ENCODE measurements at regions not wholly inside any gene's neighbourhood (a gene's known extent, or its start where the extent isn't known, plus 50 kb on each side); places are given as distances from the start of the nearest gene placed in this dataset.

DNA sequence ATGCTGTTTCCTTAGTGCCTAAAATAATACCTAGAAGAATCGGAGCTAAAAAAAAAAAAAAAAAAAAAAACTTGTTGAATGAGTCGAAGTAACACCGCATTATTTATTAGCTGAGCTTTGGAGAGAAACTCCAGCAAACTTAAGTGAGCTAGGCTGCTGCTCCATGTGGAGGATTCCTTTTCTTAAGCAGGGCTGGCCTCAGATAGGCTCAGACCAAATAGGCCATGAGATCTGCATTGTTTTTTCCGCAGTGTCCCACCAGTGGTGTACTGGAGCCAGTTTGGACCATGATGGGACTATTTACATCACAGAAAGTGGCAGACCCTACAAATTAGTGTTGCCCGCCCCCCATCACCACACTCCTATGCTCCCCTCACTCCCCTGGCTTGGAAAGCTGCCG is 341.4 kb downstream of the DTWD2 start:
- Histone ChIP-seq H3K4me3 (replicated peaks in 1 of 3; ENCODE audit: insufficient read depth in 1 of 3, low read depth in 1 of 3, low read length in 3 of 3) (no peak overlapping the region), H3K9me1 (replicated peaks; ENCODE audit: control insufficient read depth, extremely low read depth, insufficient read depth, low read length) (no peaks in the 10 kb centered on the region), H3K4me1 (ENCODE audit: control insufficient read depth, extremely low read depth, insufficient read depth, low read length) (no peaks in the 10 kb centered on the region), H4K20me1 (replicated peaks; ENCODE audit: control insufficient read depth, extremely low read depth, insufficient read depth, low read length) (no peaks in the 10 kb centered on the region), H2AFZ (ENCODE audit: low read depth, low read length) (no peak overlapping the region), H3K79me2 (ENCODE audit: control insufficient read depth, insufficient read depth, low read length) (no peaks in the 10 kb centered on the region), H3K27me3 (ENCODE audit: control insufficient read depth in 2 of 2, insufficient read depth in 2 of 2, low read length in 2 of 2) (no peaks in the 10 kb centered on the region), H3K27ac (ENCODE audit: insufficient read depth, low read depth, low read length) (no peak overlapping the region), H3K36me3 (ENCODE audit: control insufficient read depth in 2 of 2, extremely low read depth in 1 of 2, insufficient read depth in 2 of 2, low read length in 2 of 2) (no peaks in the 10 kb centered on the region), H3K9me3 (replicated peaks; ENCODE audit: control insufficient read depth, insufficient read depth, low read length) (peaks cover 10% of the 10 kb centered on the region), H3K4me2 (ENCODE audit: insufficient read depth, low read length) (no peak overlapping the region), H3K9ac (replicated peaks; ENCODE audit: extremely low read depth, insufficient read depth, low read length) (no peak overlapping the region)
- POLR2A ChIA-PET, result no interaction called here
- no TSS peak for BruUV-seq (replicated peaks)
- dilution Hi-C loops (cut with MboI; ENCODE audit: extremely low pct_ligation_motif_present, low sequenced_read_pairs), result no loop called here
- no peak for DNase-seq (ENCODE audit: low read depth, low spot score)
- intact Hi-C loops (cut with micrococcal nuclease), result no loop called here
- FAIRE-seq, result no peak
- CTCF ChIA-PET, result no interaction called here
- TF ChIP-seq POLR2AphosphoS5 (IDR thresholded peaks at IDR 0.05; ENCODE audit: insufficient read depth, low read depth, low read length), result no peak
- no peak for TF ChIP-seq POLR2A (IDR thresholded peaks at IDR 0.05; ENCODE audit: low read depth, low read length)
- no peak for TF ChIP-seq EZH2 (IDR thresholded peaks at IDR 0.05; ENCODE audit: borderline replicate concordance, low read depth, low read length, severe bottlenecking)
- TF ChIP-seq FOS (IDR thresholded peaks at IDR 0.05; ENCODE audit: borderline replicate concordance, insufficient read depth, low read length), result no peak
- no peak for TF ChIP-seq MYC (IDR thresholded peaks at IDR 0.05; ENCODE audit: low read depth, low read length)
- no peak for TF ChIP-seq JUN (IDR thresholded peaks at IDR 0.05; ENCODE audit: borderline replicate concordance, insufficient read depth, insufficient read length, low read depth)
- TF ChIP-seq, protein P1, sequence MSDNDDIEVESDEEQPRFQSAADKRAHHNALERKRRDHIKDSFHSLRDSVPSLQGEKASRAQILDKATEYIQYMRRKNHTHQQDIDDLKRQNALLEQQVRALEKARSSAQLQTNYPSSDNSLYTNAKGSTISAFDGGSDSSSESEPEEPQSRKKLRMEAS (IDR thresholded peaks at IDR 0.05; ENCODE audit: insufficient read depth, insufficient read length), result no peak
- TF ChIP-seq, protein P2, sequence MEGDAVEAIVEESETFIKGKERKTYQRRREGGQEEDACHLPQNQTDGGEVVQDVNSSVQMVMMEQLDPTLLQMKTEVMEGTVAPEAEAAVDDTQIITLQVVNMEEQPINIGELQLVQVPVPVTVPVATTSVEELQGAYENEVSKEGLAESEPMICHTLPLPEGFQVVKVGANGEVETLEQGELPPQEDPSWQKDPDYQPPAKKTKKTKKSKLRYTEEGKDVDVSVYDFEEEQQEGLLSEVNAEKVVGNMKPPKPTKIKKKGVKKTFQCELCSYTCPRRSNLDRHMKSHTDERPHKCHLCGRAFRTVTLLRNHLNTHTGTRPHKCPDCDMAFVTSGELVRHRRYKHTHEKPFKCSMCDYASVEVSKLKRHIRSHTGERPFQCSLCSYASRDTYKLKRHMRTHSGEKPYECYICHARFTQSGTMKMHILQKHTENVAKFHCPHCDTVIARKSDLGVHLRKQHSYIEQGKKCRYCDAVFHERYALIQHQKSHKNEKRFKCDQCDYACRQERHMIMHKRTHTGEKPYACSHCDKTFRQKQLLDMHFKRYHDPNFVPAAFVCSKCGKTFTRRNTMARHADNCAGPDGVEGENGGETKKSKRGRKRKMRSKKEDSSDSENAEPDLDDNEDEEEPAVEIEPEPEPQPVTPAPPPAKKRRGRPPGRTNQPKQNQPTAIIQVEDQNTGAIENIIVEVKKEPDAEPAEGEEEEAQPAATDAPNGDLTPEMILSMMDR (IDR thresholded peaks at IDR 0.05; ENCODE audit: extremely low read depth in 1 of 2, insufficient read depth in 1 of 2, low read depth in 1 of 2, low read length in 2 of 2), result no peak
- TF ChIP-seq GATA2 (IDR thresholded peaks at IDR 0.05; ENCODE audit: insufficient read depth, insufficient read length, low read depth, low read length), result no peak
